GM10248 (cell line): ENCODE measurements at regions not wholly inside any gene's neighbourhood (a gene's known extent, or its start where the extent isn't known, plus 50 kb on each side); places are given as distances from the start of the nearest gene placed in this dataset.
"Not testable (repeated sequence)": the region's sequence is repeated elsewhere in the genome, so short reads cannot be mapped to it uniquely, and the experiment has no call there.

ENCODE experiments used
- CTCF ChIA-PET: fragments of 300-600 bp; sonication (Branson Sonifier 250); formaldehyde crosslinking; extraction: SDS; loops from one replicate; lab custom pipeline; 2021; ENCODE audit warnings: antibody characterized with exemption; lab: Yijun Ruan, JAX
- POLR2A ChIA-PET: fragments of 350-650 bp; sonication (Branson Sonifier 250); formaldehyde crosslinking; extraction: SDS; loops from one replicate; lab custom pipeline; 2020; ENCODE audit warnings: antibody characterized with exemption; lab: Yijun Ruan, JAX
- DNase-seq: peaks from one replicate; pipeline ENCODE4 v3.0.0; 2012; ENCODE audit errors: extremely low spot score
- TF ChIP-seq, protein P1 (sequence below): IDR thresholded peaks from 2 replicates; pipeline ENCODE4 v1.5.1; 2012; ENCODE audit warnings: mild to moderate bottlenecking, low read depth; ENCODE audit errors: extremely low read depth, missing control alignments, control extremely low read depth

DNA sequence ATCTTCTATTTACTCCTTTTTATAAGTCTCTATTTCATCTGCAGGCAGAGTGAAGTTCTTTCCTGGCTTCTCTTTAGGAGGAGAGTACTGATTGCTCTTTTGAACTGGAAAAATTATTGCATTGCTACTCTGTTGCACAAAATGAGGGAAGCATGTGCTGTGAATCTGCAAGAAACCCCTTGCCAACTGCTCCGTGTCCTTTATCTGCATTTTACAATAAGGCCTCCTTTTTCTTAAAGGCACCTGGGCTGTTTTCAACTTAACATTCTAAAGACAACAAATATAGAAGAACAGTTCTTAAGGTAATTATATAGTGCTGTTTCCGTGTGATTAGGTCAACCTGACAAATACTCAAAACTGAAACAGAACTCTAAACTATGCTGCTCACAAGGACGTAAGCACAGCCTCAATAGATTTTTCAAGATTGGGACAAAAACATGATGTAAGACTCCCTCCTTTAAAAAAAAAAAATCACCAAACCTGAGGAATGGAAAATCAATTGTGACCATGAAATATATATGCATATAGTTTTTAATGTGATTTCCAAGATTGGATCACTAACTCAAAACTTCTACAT is 716.6 kb upstream of the INTU start:
- ChIA-PET POLR2A (no interaction called here), CTCF (no interaction called here)
- DNase-seq = no peak
- TF ChIP-seq, protein P1, sequence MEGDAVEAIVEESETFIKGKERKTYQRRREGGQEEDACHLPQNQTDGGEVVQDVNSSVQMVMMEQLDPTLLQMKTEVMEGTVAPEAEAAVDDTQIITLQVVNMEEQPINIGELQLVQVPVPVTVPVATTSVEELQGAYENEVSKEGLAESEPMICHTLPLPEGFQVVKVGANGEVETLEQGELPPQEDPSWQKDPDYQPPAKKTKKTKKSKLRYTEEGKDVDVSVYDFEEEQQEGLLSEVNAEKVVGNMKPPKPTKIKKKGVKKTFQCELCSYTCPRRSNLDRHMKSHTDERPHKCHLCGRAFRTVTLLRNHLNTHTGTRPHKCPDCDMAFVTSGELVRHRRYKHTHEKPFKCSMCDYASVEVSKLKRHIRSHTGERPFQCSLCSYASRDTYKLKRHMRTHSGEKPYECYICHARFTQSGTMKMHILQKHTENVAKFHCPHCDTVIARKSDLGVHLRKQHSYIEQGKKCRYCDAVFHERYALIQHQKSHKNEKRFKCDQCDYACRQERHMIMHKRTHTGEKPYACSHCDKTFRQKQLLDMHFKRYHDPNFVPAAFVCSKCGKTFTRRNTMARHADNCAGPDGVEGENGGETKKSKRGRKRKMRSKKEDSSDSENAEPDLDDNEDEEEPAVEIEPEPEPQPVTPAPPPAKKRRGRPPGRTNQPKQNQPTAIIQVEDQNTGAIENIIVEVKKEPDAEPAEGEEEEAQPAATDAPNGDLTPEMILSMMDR = no peak

DNA sequence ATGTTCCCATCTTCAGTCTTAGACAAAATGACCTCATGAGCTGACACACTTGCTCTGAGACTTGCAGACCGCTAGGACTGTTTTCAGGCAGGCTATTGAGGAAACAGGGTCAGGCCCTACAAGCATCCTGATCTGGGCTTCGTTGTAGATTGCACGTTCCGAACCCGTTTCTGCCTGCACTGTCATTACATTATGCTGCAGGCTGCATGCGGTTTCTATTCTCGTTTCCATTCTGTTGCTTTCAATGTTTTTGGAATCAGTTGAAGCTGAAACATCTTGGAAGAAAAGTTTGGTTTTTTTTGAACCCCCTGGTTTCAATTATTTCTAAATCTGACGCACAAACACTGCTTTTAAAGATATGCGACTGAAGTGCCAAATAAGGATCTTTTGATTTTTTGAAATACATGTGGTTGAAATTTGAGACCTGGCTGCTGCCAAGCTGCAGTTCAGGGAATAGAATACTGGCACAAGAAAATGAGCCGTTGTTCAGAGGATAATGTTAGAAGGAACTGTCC is 716.1 kb upstream of the INTU start:
- ChIA-PET POLR2A (no interaction called here), CTCF (no interaction called here)
- TF ChIP-seq, protein P1 = no peak
- no peak for DNase-seq

DNA sequence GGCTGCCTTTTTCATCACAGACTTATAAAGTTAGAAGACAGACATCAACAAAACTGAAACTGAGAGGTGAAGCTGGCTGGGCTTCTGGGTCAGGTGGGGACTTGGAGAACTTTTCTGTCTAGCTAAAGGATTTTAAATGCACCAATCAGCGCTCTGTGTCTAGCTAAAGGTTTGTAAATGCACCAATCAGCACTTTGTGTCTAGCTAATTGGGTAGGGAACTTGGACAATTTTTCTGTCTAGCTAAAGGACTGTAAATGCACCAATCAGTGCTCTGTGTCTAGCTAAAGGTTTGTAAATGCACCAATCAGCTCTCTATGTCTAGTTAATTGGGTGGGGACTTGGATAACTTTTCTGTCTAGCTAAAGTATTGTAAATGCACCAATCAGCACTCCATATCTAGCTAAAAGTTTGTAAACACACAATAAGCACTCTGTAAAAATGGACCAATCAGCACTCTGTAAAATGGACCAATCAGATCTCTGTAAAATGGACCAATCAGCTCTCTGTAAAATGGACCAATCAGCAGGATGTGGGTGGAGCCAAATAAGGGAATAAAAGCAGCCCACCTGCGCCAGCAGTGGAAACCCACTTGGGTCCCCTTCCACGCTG is 710.3 kb upstream of the INTU start:
- DNase-seq, POLR2A ChIA-PET: not testable (repeated sequence)
- CTCF ChIA-PET = interaction anchor here (1.6 to 1.9 kb wide), 3 partner anchors 11 to 22 kb away, joined by 3 to 5 read pairs (median 4); no protein-coding TSS in a partner anchor

DNA sequence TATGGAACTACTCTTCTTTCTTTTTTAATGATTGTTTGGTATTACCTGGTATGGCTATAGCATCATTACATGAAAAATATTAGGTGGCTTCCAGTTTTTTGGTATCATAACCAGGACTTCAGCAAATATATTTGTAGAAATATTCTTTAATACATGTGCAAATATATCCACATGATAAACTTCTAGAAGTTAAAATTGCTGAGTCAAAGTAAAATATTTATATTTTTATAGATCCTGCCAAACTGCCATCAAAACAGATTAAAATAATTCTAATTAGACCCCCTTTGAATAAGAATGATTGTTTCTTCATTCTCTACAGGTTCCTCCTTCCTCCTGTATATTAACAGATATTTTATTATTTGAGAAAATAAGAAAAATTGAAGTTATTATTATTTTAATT is 708.5 kb upstream of the INTU start:
- POLR2A ChIA-PET = no interaction called here
- TF ChIP-seq, protein P1 = no peak
- CTCF ChIA-PET = no interaction called here
- DNase-seq = no peak

DNA sequence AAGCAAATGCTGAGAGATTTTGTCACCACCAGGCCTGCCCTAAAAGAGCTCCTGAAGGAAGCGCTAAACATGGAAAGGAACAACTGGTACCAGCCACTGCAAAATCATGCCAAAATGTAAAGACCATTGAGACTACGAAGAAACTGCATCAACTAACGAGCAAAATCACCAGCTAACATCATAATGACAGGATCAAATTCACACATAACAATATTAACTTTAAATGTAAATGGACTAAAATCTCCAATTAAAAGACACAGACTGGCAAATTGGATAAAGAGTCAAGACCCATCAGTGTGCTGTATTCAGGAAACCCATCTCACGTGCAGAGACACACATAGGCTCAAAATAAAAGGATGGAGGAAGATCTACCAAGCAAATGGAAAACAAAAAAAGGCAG is 702.7 kb upstream of the INTU start:
- DNase-seq, CTCF ChIA-PET, POLR2A ChIA-PET: not testable (repeated sequence)

DNA sequence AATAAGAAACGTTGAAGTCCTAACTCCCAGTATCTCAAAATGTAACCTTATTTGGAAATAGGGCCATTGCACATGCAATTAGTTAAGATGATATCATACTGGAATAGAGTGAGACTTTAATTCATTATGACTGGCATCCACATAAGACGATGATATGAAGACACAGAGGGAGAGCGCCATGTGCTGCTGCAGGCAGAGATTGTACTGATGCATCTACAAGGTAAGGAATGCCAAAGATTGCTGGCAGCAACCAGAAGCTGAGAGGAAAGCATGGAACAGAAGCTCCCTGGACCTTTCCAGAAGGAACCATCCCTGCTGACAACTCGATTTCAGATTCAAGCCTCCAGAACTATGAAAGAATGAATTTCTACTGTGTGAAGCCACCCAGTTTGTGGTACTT is 697.0 kb upstream of the INTU start:
- POLR2A ChIA-PET = no interaction called here
- CTCF ChIA-PET = no interaction called here
- TF ChIP-seq, protein P1 = no peak
- DNase-seq = no peak

DNA sequence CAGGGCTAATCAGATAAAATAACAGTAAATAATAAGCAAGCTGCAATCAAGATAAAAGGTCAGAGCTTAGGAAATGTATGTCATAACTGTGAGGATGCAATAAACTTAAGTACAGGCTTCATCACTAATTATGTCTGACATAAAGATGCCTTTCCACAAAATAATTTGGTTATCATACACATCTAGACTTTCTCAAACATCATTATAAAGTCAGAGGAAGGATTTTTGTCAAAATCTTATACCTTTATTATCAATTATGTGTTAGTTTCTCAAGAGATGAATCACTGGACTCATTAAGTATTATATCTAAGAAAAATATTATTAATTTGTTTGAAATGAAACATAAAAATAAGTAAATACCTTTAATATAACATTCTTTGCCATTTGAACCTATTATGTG is 695.4 kb upstream of the INTU start:
- ChIA-PET POLR2A (no interaction called here), CTCF (no interaction called here)
- no peak for DNase-seq
- TF ChIP-seq, protein P1 = no peak
